GM12878 (cell line): ENCODE measurements at regions not wholly inside any gene's neighbourhood (a gene's known extent, or its start where the extent isn't known, plus 50 kb on each side); places are given as distances from the start of the nearest gene placed in this dataset.

Experiments
- ATAC-seq: fragments of 200-7000 bp; cut with Tn5 transposase; 3 replicates; pipeline ENCODE4 v1.9.1; 2020; ENCODE audit warnings: mild to moderate bottlenecking, moderate library complexity
- BruUV-seq: library from RNA; stranded (reverse); fragments of 400-500 nt; replicated peaks from 2 replicates; lab custom pipeline; 2021; lab: Mats Ljungman, UMichigan
- CTCF ChIA-PET: fragments of 300-600 bp; sonication (Branson Sonifier 250); formaldehyde crosslinking; extraction: SDS; loops from one replicate; lab custom pipeline; 2021; ENCODE audit warnings: inconsistent platforms; lab: Yijun Ruan, JAX
- POLR2A ChIA-PET: fragments of 350-600 bp; formaldehyde crosslinking; extraction: SDS; loops from one replicate; lab custom pipeline; 2021; ENCODE audit warnings: inconsistent platforms; lab: Charles Lee
- RAD21 ChIA-PET: fragments of 300-600 bp; sonication (Branson Sonifier 250); formaldehyde crosslinking; loops from one replicate; lab custom pipeline; 2023; ENCODE audit warnings: antibody characterized with exemption; ENCODE audit not compliant: unreplicated experiment; lab: Charles Lee
- SMC1A ChIA-PET: fragments of 300-600 bp; sonication (Branson Sonifier 250); formaldehyde crosslinking; loops from one replicate; lab custom pipeline; 2023; ENCODE audit not compliant: unreplicated experiment, uncharacterized antibody; lab: Charles Lee
- DNase-seq: peaks from one replicate; pipeline ENCODE4 v3.0.0-alpha.2; 2011; ENCODE audit warnings: low read depth, low spot score
- FAIRE-seq: peaks from 3 replicates; lab custom pipeline; 2011; peaks lifted over from hg19 to GRCh38; lab: Jason Lieb, UNC
- H2AFZ ChIP-seq: 2 replicates; pipeline ENCODE4 v1.6.0; 2011; ENCODE audit warnings: low read depth, low read length, control low read depth; ENCODE audit not compliant: control insufficient read depth
- H3K27ac ChIP-seq: 2 replicates; pipeline ENCODE4 v1.5.1; 2011; ENCODE audit warnings: control low read depth; ENCODE audit not compliant: control insufficient read depth, insufficient read depth
- H3K27me3 ChIP-seq, 2 experiments: replicated peaks in 1 of 2; 2 replicates each; pipeline versions ENCODE4 v1.6.0 to v1.6.1; 2011; ENCODE audit warnings: low read length in 1 of 2; ENCODE audit not compliant: control insufficient read depth in 2 of 2, insufficient read depth in 2 of 2
- H3K36me3 ChIP-seq, 2 experiments: 2 replicates each; pipeline ENCODE4 v1.5.1; 2011; ENCODE audit warnings: low read length in 1 of 2; ENCODE audit not compliant: control insufficient read depth in 2 of 2, insufficient read depth in 2 of 2
- H3K4me1 ChIP-seq: 2 replicates; pipeline ENCODE4 v1.6.1; 2011; ENCODE audit warnings: mild to moderate bottlenecking, low read length, moderate library complexity, mixed read lengths; ENCODE audit not compliant: control insufficient read depth, insufficient read depth
- H3K4me2 ChIP-seq: 2 replicates; pipeline ENCODE4 v1.6.0; 2011; ENCODE audit warnings: control low read depth; ENCODE audit not compliant: control insufficient read depth, insufficient read depth
- H3K4me3 ChIP-seq: fragments of 200-600 bp; sonication (generic); 2 replicates; pipeline ENCODE4 v1.5.1; 2016
- H3K79me2 ChIP-seq: 2 replicates; pipeline ENCODE4 v1.6.0; 2011; ENCODE audit warnings: low read length; ENCODE audit not compliant: control insufficient read depth, insufficient read depth
- H3K9ac ChIP-seq: 2 replicates; pipeline ENCODE4 v1.8.0; 2011; ENCODE audit warnings: low read length, control low read depth, mixed read lengths; ENCODE audit not compliant: control insufficient read depth, insufficient read depth
- H3K9me3 ChIP-seq: replicated peaks from 3 replicates; pipeline ENCODE4 v1.5.1; 2011; ENCODE audit warnings: mild to moderate bottlenecking, low read length; ENCODE audit not compliant: control insufficient read depth, insufficient read depth
- H4K20me1 ChIP-seq: 2 replicates; pipeline ENCODE4 v1.6.0; 2011; ENCODE audit not compliant: control insufficient read depth, insufficient read depth
- CEBPB ChIP-seq, 2 experiments: fragments of 150-350 bp in 1 of 2; IDR thresholded peaks; 2 replicates each; pipeline ENCODE4 v1.6.1; 2012 to 2014; ENCODE audit warnings: low read depth in 2 of 2, low read length in 2 of 2, borderline replicate concordance in 1 of 2, inconsistent platforms in 1 of 2
- MLLT1 ChIP-seq: fragments of 450-650 bp; IDR thresholded peaks from 2 replicates; pipeline ENCODE4 v1.6.1; 2016; ENCODE audit warnings: mild to moderate bottlenecking
- NRF1 ChIP-seq: conservative IDR thresholded peaks from 2 replicates; pipeline ENCODE4 v1.6.1; 2011; ENCODE audit warnings: mild to moderate bottlenecking, low read depth, low read length, improper control_type of control experiment
- RBBP5 ChIP-seq: fragments of 200-600 bp; sonication (generic); conservative IDR thresholded peaks from 2 replicates; pipeline ENCODE4 v1.6.1; 2016
- REST ChIP-seq: IDR thresholded peaks from 2 replicates; pipeline ENCODE4 v1.6.1; 2012; ENCODE audit warnings: mild to moderate bottlenecking, low read depth, low read length
- SMARCA5 ChIP-seq: fragments of 450-650 bp; IDR thresholded peaks from 2 replicates; pipeline ENCODE4 v1.6.1; 2017; ENCODE audit warnings: mild to moderate bottlenecking
- ZNF687 ChIP-seq: fragments of 450-650 bp; IDR thresholded peaks from 2 replicates; pipeline ENCODE4 v1.6.1; 2017; ENCODE audit warnings: mild to moderate bottlenecking, moderate library complexity
- WGBS: methylation state at CpG from one replicate; pipeline ENCODE4 v1.1.6; 2016; ENCODE audit warnings: low lambda C conversion rate; ENCODE audit not compliant: insufficient replicate concordance, insufficient coverage; ENCODE audit errors: missing lambda C conversion rate; 5-methylcytosine and 5-hydroxymethylcytosine counted together
- in situ Hi-C: fragments of 300-500 bp; cut with MboI; formaldehyde crosslinking; loops from 9 replicates; pipeline ENCODE4 v1.14.3; 2018; ENCODE audit warnings: mixed read lengths
- intact Hi-C: fragments of 100-400 bp; cut with micrococcal nuclease; formaldehyde crosslinking; loops from one replicate; pipeline ENCODE4 v1.14.2; 2022; ENCODE audit not compliant: unreplicated experiment

- TF ChIP-seq ZNF687: no peak
Measured at GRCh38 chr10:123274306-123275135, 120.3 kb downstream of the BUB3 start (continued).

GRCh38 chr10:123275136-123275564 is 120.9 kb downstream of the BUB3 start:
- 39% methylated on average over 14 of the region's 14 CpGs for WGBS
- no peak overlapping the region for H3K27ac ChIP-seq
- ATAC-seq (no peak), FAIRE-seq (no peak), DNase-seq (no peak)
- H3K4me3 ChIP-seq: no peak overlapping the region
- H2AFZ ChIP-seq: no peak overlapping the region
- intact Hi-C loops: no loop called here
- no peaks in the 10 kb centered on the region for H4K20me1 ChIP-seq
- CTCF ChIA-PET: no interaction called here
- SMC1A ChIA-PET: no interaction called here
- RAD21 ChIA-PET: no interaction called here
- POLR2A ChIA-PET: no interaction called here
- H3K9me3 ChIP-seq: no peaks in the 10 kb centered on the region; the same call in 2 of the 3 replicates
- no peaks in the 10 kb centered on the region for H3K36me3 ChIP-seq
- no peaks in the 10 kb centered on the region for H3K27me3 ChIP-seq
- H3K4me1 ChIP-seq: no peaks in the 10 kb centered on the region
- no TSS peak for BruUV-seq
- in situ Hi-C loops: no loop called here
- no peak overlapping the region for H3K9ac ChIP-seq
- H3K4me2 ChIP-seq: no peak overlapping the region
- no peaks in the 10 kb centered on the region for H3K79me2 ChIP-seq
- TF ChIP-seq ZNF687: no peak
- no peak for TF ChIP-seq SMARCA5
- TF ChIP-seq CEBPB (IDR thresholded peaks at IDR 0.05; ENCODE audit: borderline replicate concordance in 1 of 2, low read depth in 2 of 2, low read length in 2 of 2): no peak
- TF ChIP-seq RBBP5: no peak
- TF ChIP-seq REST: no peak
- no peak for TF ChIP-seq NRF1
- TF ChIP-seq MLLT1: no peak
